Glomerular visceral epithelial cell (primary cell): ENCODE measurements at regions not wholly inside any gene's neighbourhood (a gene's known extent, or its start where the extent isn't known, plus 50 kb on each side); places are given as distances from the start of the nearest gene placed in this dataset.
"Not testable (repeated sequence)": the region's sequence is repeated elsewhere in the genome, so short reads cannot be mapped to it uniquely, and the experiment has no call there.

Source experiments
- DNase-seq: peaks from one replicate; pipeline ENCODE4 v3.0.0-alpha.2; 2016; ENCODE audit errors: extremely low spot score

- not testable (repeated sequence) for DNase-seq
These were observed 299.1 kb upstream of the ZNF658 start for GRCh38 chr9:66601472-66601871.

DNA sequence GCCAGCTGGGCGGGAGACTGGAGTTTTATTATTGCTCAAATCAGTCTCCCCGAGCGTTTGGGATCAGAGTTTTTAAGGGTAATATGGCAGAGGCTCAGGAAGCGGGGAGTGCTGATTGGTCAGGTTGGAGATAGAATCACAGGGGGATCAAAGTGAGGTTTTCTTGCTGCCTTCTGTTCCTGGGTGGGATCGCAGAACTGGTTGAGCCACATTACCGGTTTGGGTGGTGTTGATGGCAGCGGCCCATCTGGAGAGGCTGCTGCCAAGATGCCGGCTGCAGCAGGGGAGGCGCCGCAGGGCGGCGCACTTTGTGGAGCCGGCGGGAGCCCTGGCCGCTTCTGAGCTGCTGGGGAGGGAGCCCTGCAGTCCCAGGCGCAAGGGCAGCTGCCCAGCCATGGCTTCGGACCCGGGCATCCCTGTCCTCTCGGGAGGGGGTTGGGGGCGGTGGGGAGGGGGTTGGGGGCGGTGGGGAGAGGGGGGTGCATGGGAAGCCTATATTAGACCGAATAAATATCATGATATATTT, 268.9 kb upstream of the ZNF658 start:
- DNase-seq: not testable (repeated sequence)

DNA sequence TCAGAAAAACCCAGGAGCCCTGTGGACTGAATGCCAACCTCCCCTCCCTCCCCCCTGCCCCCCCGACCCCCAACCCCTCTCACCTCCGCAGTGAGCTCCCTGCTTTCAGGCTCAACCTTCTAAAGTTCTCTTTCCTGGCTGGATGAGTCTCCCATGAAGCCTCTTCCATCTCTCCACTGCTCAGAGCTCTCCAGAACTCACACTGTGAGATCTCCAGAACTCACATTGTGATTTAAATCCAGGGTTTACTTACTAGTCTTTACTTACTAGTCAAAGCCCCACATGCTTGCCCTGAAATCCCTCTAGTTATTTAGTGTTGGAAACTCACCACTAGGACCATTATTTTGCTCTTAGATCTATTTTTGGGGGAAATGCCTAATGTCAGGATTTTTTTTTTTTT, 252.8 kb upstream of the ZNF658 start:
- DNase-seq: not testable (repeated sequence)

DNA sequence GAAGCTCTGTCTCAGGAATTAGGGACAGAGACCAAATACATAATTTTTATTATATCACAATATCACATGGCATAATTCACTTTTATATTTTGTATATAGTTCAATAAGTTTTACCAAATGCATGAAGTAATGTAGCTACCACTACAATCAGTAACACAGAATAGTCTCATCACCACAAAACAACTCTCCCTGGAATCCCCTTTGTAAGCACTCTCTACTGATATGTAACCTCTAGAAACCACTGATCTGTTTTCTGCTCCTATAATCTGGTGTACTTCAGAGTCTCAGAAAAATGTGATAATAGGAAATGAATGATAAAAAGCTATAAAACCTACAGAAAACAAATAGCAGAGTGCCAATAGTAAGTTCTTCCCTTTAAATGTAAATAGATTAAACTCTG, 210.3 kb upstream of the ZNF658 start:
- not testable (repeated sequence) for DNase-seq

DNA sequence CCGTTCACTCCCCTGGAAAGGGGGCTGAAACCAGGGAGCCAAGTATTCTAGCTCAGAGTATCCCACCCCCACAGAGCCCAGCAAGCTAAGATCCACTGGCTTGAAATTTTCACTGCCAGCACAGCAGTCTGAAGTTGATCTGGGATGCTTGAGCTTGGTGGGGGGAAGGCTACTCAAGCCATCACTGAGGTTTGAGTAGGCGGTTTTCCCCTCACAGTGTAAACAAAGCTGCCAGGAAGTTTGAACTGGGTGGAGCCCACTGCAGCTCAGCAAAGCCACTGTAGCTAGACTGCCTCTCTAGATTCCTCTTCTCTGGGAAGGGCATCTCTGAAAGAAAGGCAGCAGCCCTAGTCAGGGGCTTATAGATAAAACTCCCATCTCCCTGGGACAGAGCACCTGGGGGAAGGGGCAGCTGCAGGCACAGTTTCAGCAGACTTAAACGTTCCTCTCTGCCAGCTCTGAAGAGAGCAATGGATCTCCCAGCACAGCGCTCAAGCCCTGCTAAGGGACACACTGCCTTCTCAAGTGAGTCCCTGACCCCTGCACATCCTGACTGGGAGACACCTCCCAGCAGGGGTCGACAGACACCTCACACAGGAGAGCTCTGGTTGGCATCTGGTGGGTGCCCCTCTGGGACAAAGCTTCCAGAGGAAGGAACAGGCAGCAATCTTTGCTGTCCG, 204.8 kb upstream of the ZNF658 start:
- not testable (repeated sequence) for DNase-seq

DNA sequence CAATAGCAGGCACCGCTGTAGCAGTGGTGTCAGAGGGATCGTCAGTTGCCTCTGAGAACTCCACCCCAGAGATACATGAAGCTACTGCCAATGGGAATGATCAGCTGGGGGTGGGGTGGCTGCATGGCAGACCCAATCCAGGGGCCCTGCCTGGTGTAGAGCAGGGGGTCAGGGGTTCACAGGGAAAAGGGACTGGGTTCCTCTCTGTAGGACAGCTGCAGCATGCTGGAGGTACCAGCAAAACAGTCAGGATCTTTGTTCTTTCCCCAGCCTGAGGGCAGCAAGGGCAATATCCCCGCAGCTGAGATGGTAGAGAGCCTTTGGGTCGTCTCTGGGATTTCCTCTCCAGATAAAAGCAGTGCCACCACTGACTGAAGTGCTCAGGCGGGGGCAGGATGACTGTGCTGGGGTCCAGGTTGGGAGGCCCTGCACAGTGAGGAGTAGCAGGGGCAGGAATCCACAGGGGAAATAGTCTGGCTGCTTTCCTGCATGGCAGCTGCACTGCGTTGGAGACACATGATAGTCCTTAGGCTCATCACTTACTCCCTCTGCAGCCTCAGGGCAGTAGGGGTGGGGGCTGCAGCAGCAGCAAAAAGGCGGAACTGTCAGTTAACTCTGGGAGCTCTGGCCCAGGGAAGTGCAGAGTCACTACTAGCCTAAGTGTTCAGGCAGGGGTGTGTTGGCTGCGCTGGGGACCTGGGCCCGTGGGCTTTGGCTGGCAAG, 203.0 kb upstream of the ZNF658 start:
- not testable (repeated sequence) for DNase-seq

GRCh38 chr9:66698066-66698455, 202.5 kb upstream of the ZNF658 start:
- DNase-seq: not testable (repeated sequence)

DNA sequence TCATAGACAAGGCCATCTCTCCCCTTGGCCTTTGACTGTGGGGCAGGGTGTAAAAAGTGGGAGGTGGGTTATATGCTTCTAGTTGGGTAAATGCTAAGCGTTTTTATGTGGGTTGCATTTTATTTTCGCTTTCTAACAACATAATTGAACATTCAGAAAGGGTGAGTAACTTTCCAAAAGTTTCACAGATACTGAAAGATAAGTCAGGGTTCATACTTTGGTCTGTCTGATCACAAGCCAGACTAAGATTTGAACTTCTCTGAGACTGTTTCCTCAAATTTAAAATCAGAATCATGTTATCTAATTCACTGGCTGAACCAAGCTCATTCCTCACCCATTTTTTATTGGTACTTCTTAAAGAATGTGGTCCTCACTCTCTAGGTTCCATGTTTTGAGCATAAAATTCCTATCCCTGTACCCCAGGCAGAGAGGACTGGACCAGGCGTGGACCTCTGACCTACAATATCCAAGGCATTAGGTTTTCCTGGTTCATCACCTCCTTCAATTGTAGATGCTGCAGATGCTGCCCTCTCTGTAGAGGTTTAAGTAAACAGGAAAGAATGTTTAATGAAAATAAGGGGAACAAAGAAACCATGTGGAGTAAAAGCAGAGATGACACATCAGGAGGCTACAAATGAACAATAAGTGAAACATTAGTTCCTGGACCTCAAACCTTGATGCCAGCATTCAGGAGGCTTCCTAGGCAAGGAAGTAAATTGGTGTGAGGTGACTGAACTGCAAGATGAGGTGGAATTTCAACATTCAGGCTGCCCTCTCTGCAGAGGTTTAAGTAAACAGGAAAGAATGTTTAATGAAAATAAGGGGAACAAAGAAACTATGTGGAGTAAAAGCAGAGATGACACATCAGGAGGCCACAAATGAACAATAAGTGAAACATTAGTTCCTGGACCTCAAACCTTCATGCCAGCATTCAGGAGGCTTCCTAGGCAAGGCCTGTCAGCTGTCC, 198.8 kb upstream of the ZNF658 start:
- DNase-seq: not testable (repeated sequence)

DNA sequence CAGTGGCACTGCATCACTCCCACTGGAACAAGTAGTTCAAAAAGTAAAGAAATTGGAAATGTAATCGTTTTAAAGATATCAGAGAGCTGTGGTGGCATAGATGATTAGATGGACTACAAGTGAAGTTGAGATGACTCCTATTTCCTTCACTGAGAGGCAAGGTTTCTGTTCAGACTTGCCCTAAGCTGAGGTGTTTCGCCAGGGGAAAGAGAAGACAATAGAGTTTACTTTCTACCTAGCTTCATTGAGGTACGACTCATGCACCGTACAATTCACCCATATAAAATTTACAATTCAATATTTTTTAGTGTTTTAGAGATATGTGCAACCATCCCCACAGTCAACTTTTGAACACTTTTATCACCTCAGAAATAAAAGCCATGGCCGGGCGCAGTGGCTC, 189.0 kb upstream of the ZNF658 start:
- not testable (repeated sequence) for DNase-seq

GRCh38 chr9:66712870-66713269, 187.7 kb upstream of the ZNF658 start:
- DNase-seq: not testable (repeated sequence)

- not testable (repeated sequence) for DNase-seq
These were observed 187.0 kb upstream of the ZNF658 start for GRCh38 chr9:66713552-66713951.

DNA sequence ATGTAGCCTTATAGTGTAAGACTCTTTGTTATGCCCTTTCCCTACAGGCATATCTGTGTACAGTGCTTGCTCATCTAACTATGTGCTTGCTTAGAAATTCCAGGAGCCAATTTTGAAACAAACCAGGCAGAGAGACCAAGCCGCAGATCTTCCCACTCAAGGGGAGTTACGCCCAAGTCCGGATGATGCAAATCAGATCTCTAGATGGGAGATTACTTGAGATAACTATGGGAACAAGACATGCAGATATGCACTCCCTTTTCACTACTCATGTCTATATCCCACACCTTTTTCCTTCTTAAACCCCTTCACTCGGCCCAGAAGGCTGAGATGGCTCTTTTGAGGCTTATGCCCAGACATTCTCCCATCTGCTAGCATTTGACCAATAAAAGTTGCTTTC, 179.7 kb upstream of the ZNF658 start:
- DNase-seq: not testable (repeated sequence)

GRCh38 chr9:66727540-66727939, 173.0 kb upstream of the ZNF658 start:
- DNase-seq: not testable (repeated sequence)

GRCh38 chr9:66736686-66737085, 163.8 kb upstream of the ZNF658 start:
- not testable (repeated sequence) for DNase-seq

GRCh38 chr9:66738418-66738817, 162.1 kb upstream of the ZNF658 start:
- not testable (repeated sequence) for DNase-seq

- not testable (repeated sequence) for DNase-seq
These were observed 160.4 kb upstream of the ZNF658 start for GRCh38 chr9:66740136-66740535.

DNA sequence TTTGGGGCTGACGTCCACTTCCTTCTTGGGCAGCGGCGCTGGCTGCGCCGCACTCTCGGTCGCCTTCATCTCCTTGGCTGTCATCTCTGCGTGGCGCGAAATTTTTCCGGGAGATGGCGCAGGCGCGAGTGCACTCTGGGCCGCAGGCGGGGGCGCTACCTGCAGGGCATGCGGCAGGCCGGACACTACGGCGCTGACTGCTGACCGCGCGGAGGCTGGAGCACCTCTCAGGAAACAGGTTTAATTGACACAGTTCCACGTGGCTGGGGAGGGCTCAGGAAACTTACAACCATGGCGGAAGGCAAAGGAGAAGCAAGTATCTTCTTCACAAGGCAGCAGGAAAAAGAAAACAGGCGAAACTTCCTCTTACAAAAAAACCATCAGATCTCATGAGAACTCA, 154.7 kb upstream of the ZNF658 start:
- not testable (repeated sequence) for DNase-seq

- DNase-seq: not testable (repeated sequence)
These were observed 148.1 kb upstream of the ZNF658 start for GRCh38 chr9:66752324-66752923.

DNA sequence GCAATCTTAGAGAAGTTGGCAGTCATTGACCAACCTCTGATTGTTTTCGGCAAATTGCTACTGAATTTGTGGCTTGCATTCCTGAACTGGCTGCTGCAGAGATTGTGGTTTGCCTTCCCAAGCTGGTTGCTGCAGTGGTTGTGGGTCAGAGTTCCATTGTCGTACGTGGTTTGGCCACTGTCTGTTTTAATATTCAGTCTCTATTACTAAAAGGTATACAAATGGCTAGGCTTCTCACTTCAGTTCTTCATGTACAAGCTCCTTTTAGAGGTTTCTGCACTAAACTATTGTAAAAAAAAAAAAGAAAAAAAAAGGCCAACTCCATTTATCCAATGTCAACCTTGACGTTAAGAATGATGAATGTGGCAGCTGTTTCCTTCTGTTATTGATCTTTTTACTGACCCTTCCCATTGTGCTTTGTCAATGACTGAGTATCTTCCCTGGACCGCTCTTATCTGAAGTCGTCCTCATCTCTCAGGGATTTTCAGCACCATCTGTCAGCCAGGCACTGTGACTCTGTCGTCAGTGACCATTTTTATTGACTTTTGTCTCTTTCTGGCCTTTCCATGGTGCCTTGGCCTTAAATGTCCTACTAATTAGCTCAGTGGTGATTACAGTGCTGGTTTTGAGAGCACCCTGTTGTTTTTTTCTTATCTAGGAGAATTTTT, 140.6 kb upstream of the ZNF658 start:
- not testable (repeated sequence) for DNase-seq

- not testable (repeated sequence) for DNase-seq
These were observed 135.6 kb upstream of the ZNF658 start for GRCh38 chr9:66764799-66765493.
